NT2/D1 (cell line): ENCODE measurements at regions not wholly inside any gene's neighbourhood (a gene's known extent, or its start where the extent isn't known, plus 50 kb on each side); places are given as distances from the start of the nearest gene placed in this dataset.

Experiments
- YY1 ChIP-seq: IDR thresholded peaks from 2 replicates; pipeline ENCODE4 v1.6.1; 2011; ENCODE audit not compliant: insufficient read length, insufficient read depth
- ZNF274 ChIP-seq: IDR thresholded peaks from 2 replicates; pipeline ENCODE4 v1.6.1; 2011; ENCODE audit warnings: mild to moderate bottlenecking, low read depth, low read length

DNA sequence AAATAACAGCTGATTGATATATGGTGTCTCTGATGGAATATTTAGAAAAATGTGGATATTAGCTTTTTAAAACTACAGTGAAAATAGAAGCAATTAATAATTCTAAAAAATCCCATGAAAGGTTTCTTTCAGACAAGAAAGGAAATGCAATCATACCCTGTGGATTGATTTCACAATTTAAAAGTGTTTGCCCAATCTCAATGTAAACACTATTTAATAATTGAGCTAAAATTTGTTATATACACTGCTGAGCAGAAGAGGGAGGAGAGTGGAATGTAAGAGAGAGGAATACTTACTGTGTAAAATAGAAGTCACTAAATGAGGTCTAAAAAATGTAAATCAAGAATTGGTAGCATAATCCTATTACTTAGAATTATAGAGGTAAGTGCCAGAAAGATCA lies 76.9 kb downstream of the FEM1C start:
- TF ChIP-seq ZNF274 (no peak), YY1 (no peak)
